ENCODE measurements at regions not wholly inside any gene's neighbourhood (a gene's known extent, or its start where the extent isn't known, plus 50 kb on each side); places are given as distances from the start of the nearest gene placed in this dataset.
A peak's percentile ranks its signal among the peaks of the same experiment; 100 is the strongest.

- no peaks in the 10 kb centered on the region for H3K27me3 ChIP-seq (ENCODE audit: control insufficient read depth, insufficient read depth, low read length)
- no peak for DNase-seq (ENCODE audit: low read depth, low spot score)
- no peaks in the 10 kb centered on the region for H3K9me3 ChIP-seq (ENCODE audit: control insufficient read depth, insufficient read depth, low read length)
- H3K4me1 ChIP-seq (ENCODE audit: control insufficient read depth, insufficient read depth, low read length) = no peaks in the 10 kb centered on the region
- H3K27ac ChIP-seq (ENCODE audit: low read length) = no peak overlapping the region
- H3K36me3 ChIP-seq (ENCODE audit: control insufficient read depth, insufficient read depth, low read length) = no peaks in the 10 kb centered on the region
- H3K4me3 ChIP-seq (ENCODE audit: low read length) = no peak overlapping the region
Measured at GRCh38 chr3:96370637-96371036, 443.8 kb upstream of the EPHA6 start.

- no CpG with 5 or more reads among the region's 1 CpG for WGBS (ENCODE audit: insufficient coverage, insufficient read length)
- Histone ChIP-seq H3K4me3 (ENCODE audit: low read length) (no peak overlapping the region), H3K27me3 (ENCODE audit: control insufficient read depth, insufficient read depth, low read length) (no peaks in the 10 kb centered on the region), H3K9me3 (ENCODE audit: control insufficient read depth, insufficient read depth, low read length) (no peaks in the 10 kb centered on the region; the same call in 1 of the 2 replicates), H3K36me3 (ENCODE audit: control insufficient read depth, insufficient read depth, low read length) (no peaks in the 10 kb centered on the region), H3K27ac (ENCODE audit: low read length) (no peak overlapping the region), H3K4me1 (ENCODE audit: control insufficient read depth, insufficient read depth, low read length) (no peaks in the 10 kb centered on the region)
- DNase-seq (ENCODE audit: low read depth, low spot score) = no peak
Measured at GRCh38 chr3:96410006-96410730, 404.2 kb upstream of the EPHA6 start.

GRCh38 chr3:96416549-96417255, 397.7 kb upstream of the EPHA6 start:
- no peaks in the 10 kb centered on the region for H3K9me3 ChIP-seq (ENCODE audit: control insufficient read depth, insufficient read depth, low read length)
- no peaks in the 10 kb centered on the region for H3K27me3 ChIP-seq (ENCODE audit: control insufficient read depth, insufficient read depth, low read length)
- DNase-seq (ENCODE audit: low read depth, low spot score) = no peak
- no peak overlapping the region for H3K27ac ChIP-seq (ENCODE audit: low read length)
- H3K4me1 ChIP-seq (ENCODE audit: control insufficient read depth, insufficient read depth, low read length) = no peaks in the 10 kb centered on the region
- no peaks in the 10 kb centered on the region for H3K36me3 ChIP-seq (ENCODE audit: control insufficient read depth, insufficient read depth, low read length)
- no peak overlapping the region for H3K4me3 ChIP-seq (ENCODE audit: low read length)
- no CpG with 5 or more reads among the region's 5 CpGs for WGBS (ENCODE audit: insufficient coverage, insufficient read length)

GRCh38 chr3:96428097-96428496, 386.3 kb upstream of the EPHA6 start:
- Histone ChIP-seq H3K4me1 (ENCODE audit: control insufficient read depth, insufficient read depth, low read length) (no peaks in the 10 kb centered on the region), H3K9me3 (ENCODE audit: control insufficient read depth, insufficient read depth, low read length) (no peaks in the 10 kb centered on the region), H3K27ac (ENCODE audit: low read length) (no peak overlapping the region), H3K4me3 (ENCODE audit: low read length) (no peak overlapping the region), H3K27me3 (ENCODE audit: control insufficient read depth, insufficient read depth, low read length) (no peaks in the 10 kb centered on the region), H3K36me3 (ENCODE audit: control insufficient read depth, insufficient read depth, low read length) (no peaks in the 10 kb centered on the region)
- DNase-seq (ENCODE audit: low read depth, low spot score) = no peak

- DNase-seq (ENCODE audit: low read depth, low spot score) = no peak
- WGBS (ENCODE audit: insufficient coverage, insufficient read length) = no CpG with 5 or more reads among the region's 2 CpGs
- no peaks in the 10 kb centered on the region for H3K36me3 ChIP-seq (ENCODE audit: control insufficient read depth, insufficient read depth, low read length)
Measured at GRCh38 chr3:96430079-96430478, 384.3 kb upstream of the EPHA6 start.

GRCh38 chr3:96434651-96435050, 379.7 kb upstream of the EPHA6 start:
- Histone ChIP-seq H3K27ac (ENCODE audit: low read length) (no peak overlapping the region), H3K36me3 (ENCODE audit: control insufficient read depth, insufficient read depth, low read length) (no peaks in the 10 kb centered on the region), H3K4me3 (ENCODE audit: low read length) (no peak overlapping the region), H3K27me3 (ENCODE audit: control insufficient read depth, insufficient read depth, low read length) (no peaks in the 10 kb centered on the region), H3K9me3 (ENCODE audit: control insufficient read depth, insufficient read depth, low read length) (no peaks in the 10 kb centered on the region), H3K4me1 (ENCODE audit: control insufficient read depth, insufficient read depth, low read length) (no peaks in the 10 kb centered on the region)
- WGBS (ENCODE audit: insufficient coverage, insufficient read length) = no CpG with 5 or more reads among the region's 2 CpGs
- no peak for DNase-seq (ENCODE audit: low read depth, low spot score)

More at GRCh38 chr3:96430079-96430478, 384.3 kb upstream of the EPHA6 start:
- no peak overlapping the region for H3K27ac ChIP-seq (ENCODE audit: low read length)
- H3K27me3 ChIP-seq (ENCODE audit: control insufficient read depth, insufficient read depth, low read length) = no peaks in the 10 kb centered on the region
- H3K9me3 ChIP-seq (ENCODE audit: control insufficient read depth, insufficient read depth, low read length) = no peaks in the 10 kb centered on the region
- H3K4me3 ChIP-seq (ENCODE audit: low read length) = no peak overlapping the region
- no peaks in the 10 kb centered on the region for H3K4me1 ChIP-seq (ENCODE audit: control insufficient read depth, insufficient read depth, low read length)

- H3K36me3 ChIP-seq (ENCODE audit: control insufficient read depth, insufficient read depth, low read length) = no peaks in the 10 kb centered on the region
- H3K4me1 ChIP-seq (ENCODE audit: control insufficient read depth, insufficient read depth, low read length) = no peaks in the 10 kb centered on the region
- no peak overlapping the region for H3K27ac ChIP-seq (ENCODE audit: low read length)
- H3K4me3 ChIP-seq (ENCODE audit: low read length) = no peak overlapping the region
- no CpG with 5 or more reads among the region's 1 CpG for WGBS (ENCODE audit: insufficient coverage, insufficient read length)
- DNase-seq (ENCODE audit: low read depth, low spot score) = no peak
- no peaks in the 10 kb centered on the region for H3K9me3 ChIP-seq (ENCODE audit: control insufficient read depth, insufficient read depth, low read length)
- H3K27me3 ChIP-seq (ENCODE audit: control insufficient read depth, insufficient read depth, low read length) = no peaks in the 10 kb centered on the region
Measured at GRCh38 chr3:96449346-96449745, 365.0 kb upstream of the EPHA6 start.

GRCh38 chr3:96449803-96450202, 364.6 kb upstream of the EPHA6 start:
- Histone ChIP-seq H3K4me1 (ENCODE audit: control insufficient read depth, insufficient read depth, low read length) (no peaks in the 10 kb centered on the region), H3K27me3 (ENCODE audit: control insufficient read depth, insufficient read depth, low read length) (no peaks in the 10 kb centered on the region), H3K4me3 (ENCODE audit: low read length) (no peak overlapping the region), H3K27ac (ENCODE audit: low read length) (no peak overlapping the region), H3K36me3 (ENCODE audit: control insufficient read depth, insufficient read depth, low read length) (no peaks in the 10 kb centered on the region), H3K9me3 (ENCODE audit: control insufficient read depth, insufficient read depth, low read length) (no peaks in the 10 kb centered on the region)
- DNase-seq (ENCODE audit: low read depth, low spot score) = peak; percentile 11
- WGBS (ENCODE audit: insufficient coverage, insufficient read length) = no CpG with 5 or more reads among the region's 4 CpGs

GRCh38 chr3:96450699-96451098, 363.7 kb upstream of the EPHA6 start:
- no peaks in the 10 kb centered on the region for H3K27me3 ChIP-seq (ENCODE audit: control insufficient read depth, insufficient read depth, low read length)
- no peak overlapping the region for H3K27ac ChIP-seq (ENCODE audit: low read length)
- no peaks in the 10 kb centered on the region for H3K4me1 ChIP-seq (ENCODE audit: control insufficient read depth, insufficient read depth, low read length)
- no peaks in the 10 kb centered on the region for H3K9me3 ChIP-seq (ENCODE audit: control insufficient read depth, insufficient read depth, low read length)
- no peak for DNase-seq (ENCODE audit: low read depth, low spot score)
- no peaks in the 10 kb centered on the region for H3K36me3 ChIP-seq (ENCODE audit: control insufficient read depth, insufficient read depth, low read length)
- WGBS (ENCODE audit: insufficient coverage, insufficient read length) = no CpG with 5 or more reads among the region's 2 CpGs
- H3K4me3 ChIP-seq (ENCODE audit: low read length) = no peak overlapping the region

- Histone ChIP-seq H3K36me3 (ENCODE audit: control insufficient read depth, insufficient read depth, low read length) (no peaks in the 10 kb centered on the region), H3K4me1 (ENCODE audit: control insufficient read depth, insufficient read depth, low read length) (no peaks in the 10 kb centered on the region), H3K27ac (ENCODE audit: low read length) (no peak overlapping the region), H3K4me3 (ENCODE audit: low read length) (no peak overlapping the region), H3K9me3 (ENCODE audit: control insufficient read depth, insufficient read depth, low read length) (no peaks in the 10 kb centered on the region), H3K27me3 (ENCODE audit: control insufficient read depth, insufficient read depth, low read length) (no peaks in the 10 kb centered on the region)
- DNase-seq (ENCODE audit: low read depth, low spot score) = no peak
- no CpG with 5 or more reads among the region's 2 CpGs for WGBS (ENCODE audit: insufficient coverage, insufficient read length)
Measured at GRCh38 chr3:96465521-96465920, 348.9 kb upstream of the EPHA6 start.

GRCh38 chr3:96466441-96466840, 348.0 kb upstream of the EPHA6 start:
- no peak for DNase-seq (ENCODE audit: low read depth, low spot score)
- Histone ChIP-seq H3K4me3 (ENCODE audit: low read length) (no peak overlapping the region), H3K36me3 (ENCODE audit: control insufficient read depth, insufficient read depth, low read length) (no peaks in the 10 kb centered on the region), H3K27ac (ENCODE audit: low read length) (no peak overlapping the region), H3K27me3 (ENCODE audit: control insufficient read depth, insufficient read depth, low read length) (no peaks in the 10 kb centered on the region), H3K9me3 (ENCODE audit: control insufficient read depth, insufficient read depth, low read length) (no peaks in the 10 kb centered on the region), H3K4me1 (ENCODE audit: control insufficient read depth, insufficient read depth, low read length) (no peaks in the 10 kb centered on the region)
- no CpG with 5 or more reads among the region's 4 CpGs for WGBS (ENCODE audit: insufficient coverage, insufficient read length)

Data from iPS DF 6.9 (cell line).